Neural crest cell (in vitro differentiated cells): ENCODE measurements at regions not wholly inside any gene's neighbourhood (a gene's known extent, or its start where the extent isn't known, plus 50 kb on each side); places are given as distances from the start of the nearest gene placed in this dataset.

Experiments
- DNase-seq: peaks from one replicate; pipeline ENCODE4 v3.0.0; 2021; ENCODE audit warnings: low read depth, mixed read lengths, low spot score
- H3K27ac Mint-ChIP-seq: one replicate; pipeline ENCODE4 v1.8.0; 2021; ENCODE audit warnings: mild to moderate bottlenecking, mixed read lengths; ENCODE audit not compliant: unreplicated experiment
- H3K27me3 Mint-ChIP-seq: 2 replicates; pipeline ENCODE4 v1.8.0; 2021; ENCODE audit warnings: low read depth, mild to moderate bottlenecking, mixed read lengths
- H3K36me3 Mint-ChIP-seq: 2 replicates; pipeline ENCODE4 v1.8.0; 2021; ENCODE audit warnings: low read depth, mild to moderate bottlenecking, mixed read lengths
- H3K4me1 Mint-ChIP-seq: 2 replicates; pipeline ENCODE4 v1.8.0; 2021; ENCODE audit warnings: mixed read lengths
- H3K4me3 Mint-ChIP-seq: one replicate; pipeline ENCODE4 v1.8.0; 2021; ENCODE audit warnings: mild to moderate bottlenecking, mixed read lengths
- H3K9me3 Mint-ChIP-seq: 2 replicates; pipeline ENCODE4 v1.8.0; 2021; ENCODE audit warnings: mixed read lengths
- TF ChIP-seq, protein P1 (sequence below): fragments of 200-600 bp; sonication (generic); conservative IDR thresholded peaks from 2 replicates; pipeline ENCODE4 v1.5.0; 2021; ENCODE audit warnings: antibody characterized with exemption, mild to moderate bottlenecking

DNA sequence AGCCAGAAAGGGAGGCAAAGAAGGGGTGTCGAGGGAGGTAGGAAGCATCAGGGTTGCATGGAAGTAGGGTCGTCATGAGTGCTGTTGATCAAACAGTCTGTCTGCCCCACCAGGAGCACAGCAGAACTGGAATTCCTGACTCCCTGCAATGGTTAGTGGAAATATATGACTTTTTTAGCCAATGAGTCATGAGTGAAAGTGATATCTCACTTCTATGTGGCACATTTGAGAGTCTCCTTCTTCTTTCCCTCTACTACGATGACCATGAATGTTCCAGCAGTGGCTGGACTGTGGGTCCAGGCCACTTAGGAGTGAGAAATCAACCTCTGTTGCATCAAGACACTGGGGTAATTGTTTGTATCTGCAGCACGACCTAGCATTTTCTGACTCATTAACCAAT, 199.5 kb downstream of the TTC32 start:
- no peaks in the 10 kb centered on the region for H3K36me3 Mint-ChIP-seq
- no peak for DNase-seq
- H3K4me3 Mint-ChIP-seq = no peak overlapping the region
- H3K4me1 Mint-ChIP-seq = peaks cover 6% of the 10 kb centered on the region
- no peak overlapping the region for H3K27ac Mint-ChIP-seq
- H3K9me3 Mint-ChIP-seq = peaks cover 4% of the 10 kb centered on the region
- TF ChIP-seq, protein P1, sequence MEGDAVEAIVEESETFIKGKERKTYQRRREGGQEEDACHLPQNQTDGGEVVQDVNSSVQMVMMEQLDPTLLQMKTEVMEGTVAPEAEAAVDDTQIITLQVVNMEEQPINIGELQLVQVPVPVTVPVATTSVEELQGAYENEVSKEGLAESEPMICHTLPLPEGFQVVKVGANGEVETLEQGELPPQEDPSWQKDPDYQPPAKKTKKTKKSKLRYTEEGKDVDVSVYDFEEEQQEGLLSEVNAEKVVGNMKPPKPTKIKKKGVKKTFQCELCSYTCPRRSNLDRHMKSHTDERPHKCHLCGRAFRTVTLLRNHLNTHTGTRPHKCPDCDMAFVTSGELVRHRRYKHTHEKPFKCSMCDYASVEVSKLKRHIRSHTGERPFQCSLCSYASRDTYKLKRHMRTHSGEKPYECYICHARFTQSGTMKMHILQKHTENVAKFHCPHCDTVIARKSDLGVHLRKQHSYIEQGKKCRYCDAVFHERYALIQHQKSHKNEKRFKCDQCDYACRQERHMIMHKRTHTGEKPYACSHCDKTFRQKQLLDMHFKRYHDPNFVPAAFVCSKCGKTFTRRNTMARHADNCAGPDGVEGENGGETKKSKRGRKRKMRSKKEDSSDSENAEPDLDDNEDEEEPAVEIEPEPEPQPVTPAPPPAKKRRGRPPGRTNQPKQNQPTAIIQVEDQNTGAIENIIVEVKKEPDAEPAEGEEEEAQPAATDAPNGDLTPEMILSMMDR = no peak
- H3K27me3 Mint-ChIP-seq = no peaks in the 10 kb centered on the region

GRCh38 chr2:19700861-19701585, 200.8 kb downstream of the TTC32 start:
- Mint-ChIP-seq H3K36me3 (no peaks in the 10 kb centered on the region), H3K4me1 (peaks cover 6% of the 10 kb centered on the region), H3K4me3 (no peak overlapping the region), H3K27me3 (no peaks in the 10 kb centered on the region), H3K9me3 (peaks cover 6% of the 10 kb centered on the region), H3K27ac (no peak overlapping the region)
- TF ChIP-seq, protein P1 = no peak
- no peak for DNase-seq

DNA sequence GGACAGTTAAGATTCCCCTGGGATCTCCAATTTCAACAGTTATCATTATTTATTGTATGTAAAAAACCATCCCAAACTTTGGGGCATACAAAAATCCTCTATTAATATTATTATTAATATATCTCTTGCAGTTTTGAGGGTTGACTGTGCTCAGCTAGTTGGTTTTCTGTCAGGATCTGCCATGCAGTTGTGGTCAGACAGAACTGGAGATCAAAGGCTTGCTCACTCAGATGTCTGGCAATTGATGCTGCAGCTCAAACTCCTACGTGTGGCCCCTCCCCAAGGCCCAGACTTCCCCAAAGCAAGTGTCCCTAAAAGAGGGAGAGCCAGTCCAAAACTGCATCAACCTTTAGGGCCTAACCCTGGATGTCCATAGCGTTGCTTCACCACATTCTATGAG, 204.7 kb downstream of the TTC32 start:
- DNase-seq = no peak
- TF ChIP-seq, protein P1 = no peak
- Mint-ChIP-seq H3K4me3 (no peak overlapping the region), H3K9me3 (peaks cover 8% of the 10 kb centered on the region), H3K36me3 (no peaks in the 10 kb centered on the region), H3K27ac (no peak overlapping the region), H3K4me1 (no peaks in the 10 kb centered on the region), H3K27me3 (no peaks in the 10 kb centered on the region)

DNA sequence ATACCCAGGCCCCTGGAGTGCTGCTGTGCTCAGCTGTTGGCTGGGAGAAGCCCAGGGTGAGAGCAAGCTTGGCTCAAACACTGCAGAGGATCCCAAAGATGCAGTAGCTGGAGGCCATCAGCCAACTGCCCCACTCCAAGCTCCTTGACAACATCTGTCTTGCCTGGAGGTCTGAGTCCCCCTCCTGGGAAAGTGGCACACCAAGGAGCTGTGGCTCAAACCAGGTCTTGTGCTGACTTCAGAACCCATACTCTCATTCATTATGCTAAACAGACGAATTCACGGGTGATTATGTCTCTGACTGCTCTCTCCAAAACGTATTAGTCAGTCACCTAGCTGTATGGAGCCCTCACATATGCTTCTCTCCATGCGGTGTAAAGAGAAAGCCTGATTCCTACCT, 206.1 kb downstream of the TTC32 start:
- H3K36me3 Mint-ChIP-seq = no peaks in the 10 kb centered on the region
- TF ChIP-seq, protein P1 = no peak
- peaks cover 9% of the 10 kb centered on the region for H3K9me3 Mint-ChIP-seq
- H3K27ac Mint-ChIP-seq = no peak overlapping the region
- no peak overlapping the region for H3K4me3 Mint-ChIP-seq
- DNase-seq = no peak
- H3K27me3 Mint-ChIP-seq = peaks cover 5% of the 10 kb centered on the region
- no peaks in the 10 kb centered on the region for H3K4me1 Mint-ChIP-seq

GRCh38 chr2:19691892-19692291, 209.9 kb downstream of the TTC32 start:
- Mint-ChIP-seq H3K27ac (no peak overlapping the region), H3K27me3 (peaks cover 5% of the 10 kb centered on the region), H3K9me3 (peaks cover 6% of the 10 kb centered on the region), H3K4me3 (no peak overlapping the region), H3K4me1 (no peaks in the 10 kb centered on the region), H3K36me3 (no peaks in the 10 kb centered on the region)
- TF ChIP-seq, protein P1 = no peak
- no peak for DNase-seq
